SK-N-SH treated with all-trans-retinoic acid at 6 μM for 48 hours (cell line): ENCODE measurements at regions not wholly inside any gene's neighbourhood (a gene's known extent, or its start where the extent isn't known, plus 50 kb on each side); places are given as distances from the start of the nearest gene placed in this dataset.

ENCODE experiments used
- ATAC-seq: fragments of 200-7000 bp; cut with Tn5 transposase; 3 replicates; pipeline ENCODE4 v1.9.1; 2020; ENCODE audit warnings: mild to moderate bottlenecking, moderate library complexity
- ARNTL ChIP-seq: fragments of 450-650 bp; formaldehyde crosslinking; IDR thresholded peaks from 2 replicates; pipeline ENCODE4 v1.5.0; 2020; ENCODE audit warnings: low read depth, mild to moderate bottlenecking, moderate library complexity, borderline replicate concordance
- BACH2 ChIP-seq: fragments of 250-450 bp; sonication (Bioruptor Pico); IDR thresholded peaks from 2 replicates; pipeline ENCODE4 v1.9.0; 2021; ENCODE audit warnings: mild to moderate bottlenecking, borderline replicate concordance
- CREB5 ChIP-seq: fragments of 250-450 bp; sonication (Bioruptor Pico); IDR thresholded peaks from 2 replicates; pipeline ENCODE4 v1.5.1; 2020; ENCODE audit warnings: low read depth, mild to moderate bottlenecking, moderate library complexity
- CSDC2 ChIP-seq: fragments of 250-450 bp; sonication (Bioruptor Pico); IDR thresholded peaks from 2 replicates; pipeline ENCODE4 v1.5.0; 2020; ENCODE audit warnings: mild to moderate bottlenecking, moderate library complexity
- ESRRG ChIP-seq: fragments of 250-450 bp; sonication (Bioruptor Pico); IDR thresholded peaks from 2 replicates; pipeline ENCODE4 v1.6.1; 2021; ENCODE audit warnings: mild to moderate bottlenecking
- GLIS3 ChIP-seq: fragments of 250-450 bp; sonication (Bioruptor Pico); IDR thresholded peaks from 2 replicates; pipeline ENCODE4 v1.5.0; 2020; ENCODE audit warnings: mild to moderate bottlenecking, moderate library complexity
- ISL1 ChIP-seq: fragments of 250-450 bp; sonication (Bioruptor Pico); IDR thresholded peaks from 2 replicates; pipeline ENCODE4 v2.1.2; 2022; ENCODE audit warnings: mild to moderate bottlenecking, moderate library complexity
- OSR1 ChIP-seq: fragments of 250-450 bp; sonication (Bioruptor Pico); IDR thresholded peaks from 2 replicates; pipeline ENCODE4 v1.8.0; 2022; ENCODE audit warnings: moderate library complexity, mild to moderate bottlenecking, inconsistent platforms
- PATZ1 ChIP-seq: fragments of 250-450 bp; sonication (Bioruptor Pico); IDR thresholded peaks from 2 replicates; pipeline ENCODE4 v1.8.0; 2020; ENCODE audit warnings: mild to moderate bottlenecking, moderate library complexity, borderline replicate concordance
- POU6F1 ChIP-seq: fragments of 250-450 bp; sonication (Bioruptor Pico); IDR thresholded peaks from 2 replicates; pipeline ENCODE4 v1.8.0; 2021; ENCODE audit warnings: low read depth, mild to moderate bottlenecking, moderate library complexity, borderline replicate concordance
- PPARA ChIP-seq: fragments of 250-450 bp; sonication (Bioruptor Pico); IDR thresholded peaks from 2 replicates; pipeline ENCODE4 v1.5.0; 2020; ENCODE audit warnings: mild to moderate bottlenecking, borderline replicate concordance
- RARB ChIP-seq: fragments of 250-450 bp; sonication (Bioruptor Pico); IDR thresholded peaks from 2 replicates; pipeline ENCODE4 v1.8.0; 2021; ENCODE audit warnings: mild to moderate bottlenecking, moderate library complexity
- SNAI2 ChIP-seq: fragments of 250-450 bp; sonication (Bioruptor Pico); IDR thresholded peaks from 2 replicates; pipeline ENCODE4 v1.5.0; 2020; ENCODE audit warnings: mild to moderate bottlenecking, moderate library complexity
- TCF4 ChIP-seq: fragments of 250-450 bp; sonication (Bioruptor Pico); IDR thresholded peaks from 2 replicates; pipeline ENCODE4 v1.8.0; 2021; ENCODE audit warnings: mild to moderate bottlenecking, moderate library complexity, borderline replicate concordance
- TOX ChIP-seq: fragments of 250-450 bp; sonication (Bioruptor Pico); IDR thresholded peaks from 2 replicates; pipeline ENCODE4 v1.8.0; 2021; ENCODE audit warnings: mild to moderate bottlenecking, moderate library complexity, borderline replicate concordance
- TSHZ2 ChIP-seq: fragments of 250-450 bp; sonication (Bioruptor Pico); IDR thresholded peaks from 2 replicates; pipeline ENCODE4 v1.5.0; 2020; ENCODE audit warnings: mild to moderate bottlenecking, moderate library complexity
- ZC3H10 ChIP-seq: fragments of 250-450 bp; sonication (Bioruptor Pico); IDR thresholded peaks from 2 replicates; pipeline ENCODE4 v1.5.1; 2021; ENCODE audit warnings: mild to moderate bottlenecking, moderate library complexity
- ZFP3 ChIP-seq: fragments of 250-450 bp; sonication (Bioruptor Pico); IDR thresholded peaks from 2 replicates; pipeline ENCODE4 v1.5.0; 2020; ENCODE audit warnings: mild to moderate bottlenecking, moderate library complexity
- ZFP30 ChIP-seq: fragments of 450-650 bp; formaldehyde crosslinking; IDR thresholded peaks from 2 replicates; pipeline ENCODE4 v1.5.0; 2022; ENCODE audit warnings: mild to moderate bottlenecking, moderate library complexity
- ZNF565 ChIP-seq: fragments of 450-650 bp; formaldehyde crosslinking; conservative IDR thresholded peaks from 2 replicates; pipeline ENCODE4 v1.5.0; 2020; ENCODE audit warnings: low read depth, mild to moderate bottlenecking, moderate library complexity
- ZNF70 ChIP-seq: fragments of 450-650 bp; formaldehyde crosslinking; IDR thresholded peaks from 2 replicates; pipeline ENCODE4 v1.5.0; 2020; ENCODE audit warnings: mild to moderate bottlenecking, moderate library complexity
- ZNF8 ChIP-seq: fragments of 450-650 bp; formaldehyde crosslinking; IDR thresholded peaks from 2 replicates; pipeline ENCODE4 v1.5.0; 2020; ENCODE audit warnings: mild to moderate bottlenecking, moderate library complexity
- TF ChIP-seq, protein P1 (sequence below): fragments of 250-450 bp; sonication (Bioruptor Pico); IDR thresholded peaks from 2 replicates; pipeline ENCODE4 v1.5.1; 2021; ENCODE audit warnings: mild to moderate bottlenecking, moderate library complexity

- TF ChIP-seq TSHZ2 (no peak), OSR1 (no peak), ZNF70 (no peak), PPARA (CRISPR knock-in tag) (no peak), SNAI2 (CRISPR knock-in tag) (no peak), ISL1 (CRISPR knock-in tag) (no peak), ZNF565 (no peak), CREB5 (no peak), TOX (CRISPR knock-in tag) (no peak), ESRRG (no peak), GLIS3 (CRISPR knock-in tag) (no peak)
- no peak for ATAC-seq
Measured at GRCh38 chr13:22090106-22090505, 419.2 kb downstream of the FGF9 start.

- TF ChIP-seq TOX (CRISPR knock-in tag) (no peak), OSR1 (no peak), ZFP3 (CRISPR knock-in tag) (no peak), ZFP30 (CRISPR knock-in tag) (no peak), BACH2 (CRISPR knock-in tag) (no peak), RARB (CRISPR knock-in tag) (no peak), CREB5 (no peak), PPARA (CRISPR knock-in tag) (no peak), ZNF70 (no peak), ESRRG (no peak), ZNF8 (CRISPR knock-in tag) (no peak), CSDC2 (CRISPR knock-in tag) (no peak), ISL1 (CRISPR knock-in tag) (no peak), TCF4 (no peak), ZNF565 (no peak), ARNTL (CRISPR knock-in tag) (no peak), SNAI2 (CRISPR knock-in tag) (no peak), PATZ1 (CRISPR knock-in tag) (no peak), ZC3H10 (CRISPR knock-in tag) (no peak)
- TF ChIP-seq, protein P1, sequence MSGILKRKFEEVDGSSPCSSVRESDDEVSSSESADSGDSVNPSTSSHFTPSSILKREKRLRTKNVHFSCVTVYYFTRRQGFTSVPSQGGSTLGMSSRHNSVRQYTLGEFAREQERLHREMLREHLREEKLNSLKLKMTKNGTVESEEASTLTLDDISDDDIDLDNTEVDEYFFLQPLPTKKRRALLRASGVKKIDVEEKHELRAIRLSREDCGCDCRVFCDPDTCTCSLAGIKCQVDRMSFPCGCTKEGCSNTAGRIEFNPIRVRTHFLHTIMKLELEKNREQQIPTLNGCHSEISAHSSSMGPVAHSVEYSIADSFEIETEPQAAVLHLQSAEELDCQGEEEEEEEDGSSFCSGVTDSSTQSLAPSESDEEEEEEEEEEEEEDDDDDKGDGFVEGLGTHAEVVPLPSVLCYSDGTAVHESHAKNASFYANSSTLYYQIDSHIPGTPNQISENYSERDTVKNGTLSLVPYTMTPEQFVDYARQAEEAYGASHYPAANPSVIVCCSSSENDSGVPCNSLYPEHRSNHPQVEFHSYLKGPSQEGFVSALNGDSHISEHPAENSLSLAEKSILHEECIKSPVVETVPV (CRISPR knock-in tag), result no peak
- ATAC-seq, result no peak
Measured at GRCh38 chr13:22091222-22091970, 420.5 kb downstream of the FGF9 start.

DNA sequence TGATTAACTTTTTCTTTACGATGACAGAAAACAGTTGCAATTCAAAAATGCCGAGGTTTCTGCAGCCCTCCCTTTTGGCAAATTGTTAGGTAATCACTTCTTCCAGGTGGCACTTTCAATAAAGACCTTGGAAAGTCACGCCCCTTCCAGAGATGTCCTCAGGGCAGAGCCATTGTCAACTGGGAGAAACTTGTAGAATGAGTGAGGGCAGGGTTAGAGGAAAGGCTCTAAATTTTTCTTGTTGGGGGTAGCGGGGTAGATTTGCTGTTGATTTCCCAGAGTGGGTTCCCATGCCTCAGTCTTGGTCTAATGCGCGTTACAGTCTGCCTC lies 421.1 kb downstream of the FGF9 start:
- TF ChIP-seq POU6F1, result no peak
- TF ChIP-seq PATZ1 (CRISPR knock-in tag), result no peak
- no peak for TF ChIP-seq CSDC2 (CRISPR knock-in tag)
- TF ChIP-seq PPARA (CRISPR knock-in tag), result no peak
- ATAC-seq, result no peak
